Mesendoderm (in vitro differentiated cells): ENCODE measurements at regions not wholly inside any gene's neighbourhood (a gene's known extent, or its start where the extent isn't known, plus 50 kb on each side); places are given as distances from the start of the nearest gene placed in this dataset.
"Not testable (repeated sequence)": the region's sequence is repeated elsewhere in the genome, so short reads cannot be mapped to it uniquely, and the experiment has no call there.

Source experiments
- DNase-seq: peaks from one replicate; pipeline ENCODE4 v3.0.0; 2013
- H2AK5ac ChIP-seq: 2 replicates; pipeline ENCODE4 v1.6.1; 2013; ENCODE audit warnings: low read length, inconsistent platforms
- H2BK120ac ChIP-seq: 2 replicates; pipeline ENCODE4 v1.6.1; 2013; ENCODE audit warnings: low read depth, mild to moderate bottlenecking, low read length, moderate library complexity, mixed read lengths
- H2BK15ac ChIP-seq: replicated peaks from 2 replicates; pipeline ENCODE4 v1.6.1; 2013; ENCODE audit warnings: low read depth, mild to moderate bottlenecking, moderate library complexity
- H2BK5ac ChIP-seq: 2 replicates; pipeline ENCODE4 v1.6.1; 2013; ENCODE audit warnings: low read length, inconsistent platforms
- H3K18ac ChIP-seq: 2 replicates; pipeline ENCODE4 v1.6.1; 2013; ENCODE audit warnings: mild to moderate bottlenecking, low read length, mixed read lengths
- H3K23ac ChIP-seq: one replicate; pipeline ENCODE4 v1.6.1; 2013; ENCODE audit warnings: low read length
- H3K27ac ChIP-seq: 2 replicates; pipeline ENCODE4 v1.5.1; 2013; ENCODE audit warnings: low read depth, mild to moderate bottlenecking, inconsistent platforms, low read length, moderate library complexity
- H3K27me3 ChIP-seq: 2 replicates; pipeline ENCODE4 v1.6.1; 2013; ENCODE audit warnings: low read length, control low read depth, mild to moderate bottlenecking, inconsistent platforms; ENCODE audit not compliant: insufficient read depth, poor library complexity
- H3K36me3 ChIP-seq: 2 replicates; pipeline ENCODE4 v1.6.1; 2013; ENCODE audit warnings: low read length, inconsistent platforms; ENCODE audit not compliant: control insufficient read depth, insufficient read depth
- H3K4ac ChIP-seq: one replicate; pipeline ENCODE4 v1.6.1; 2013; ENCODE audit warnings: low read depth, mild to moderate bottlenecking, low read length, moderate library complexity
- H3K4me1 ChIP-seq: 2 replicates; pipeline ENCODE4 v1.6.1; 2013; ENCODE audit warnings: low read depth, low read length, inconsistent platforms; ENCODE audit not compliant: control insufficient read depth
- H3K4me2 ChIP-seq: 2 replicates; pipeline ENCODE4 v1.6.1; 2013; ENCODE audit warnings: low read length
- H3K4me3 ChIP-seq: 2 replicates; pipeline ENCODE4 v1.5.1; 2013; ENCODE audit warnings: mild to moderate bottlenecking, low read length
- H3K56ac ChIP-seq: one replicate; pipeline ENCODE4 v1.6.1; 2013; ENCODE audit warnings: low read length
- H3K79me1 ChIP-seq: 2 replicates; pipeline ENCODE4 v1.6.1; 2013; ENCODE audit warnings: low read length, inconsistent platforms
- H3K79me2 ChIP-seq: 2 replicates; pipeline ENCODE4 v1.6.1; 2013; ENCODE audit warnings: mild to moderate bottlenecking, low read length; ENCODE audit not compliant: control insufficient read depth, insufficient read depth
- H3K9ac ChIP-seq: 2 replicates; pipeline ENCODE4 v1.6.1; 2013; ENCODE audit warnings: low read length, inconsistent platforms
- H4K5ac ChIP-seq: one replicate; pipeline ENCODE4 v1.6.1; 2013; ENCODE audit warnings: low read length
- H4K8ac ChIP-seq: one replicate; pipeline ENCODE4 v1.6.1; 2013; ENCODE audit warnings: low read depth, mild to moderate bottlenecking, control low read depth, low read length, moderate library complexity
- WGBS: extraction: QIAGEN DNeasy Blood & Tissue Kit; methylation state at CpG from one replicate; pipeline ENCODE4 v1.1.7; 2013; ENCODE audit warnings: low lambda C conversion rate, missing lambda C conversion rate; ENCODE audit not compliant: insufficient coverage; ENCODE audit errors: extremely low coverage; 5-methylcytosine and 5-hydroxymethylcytosine counted together

DNA sequence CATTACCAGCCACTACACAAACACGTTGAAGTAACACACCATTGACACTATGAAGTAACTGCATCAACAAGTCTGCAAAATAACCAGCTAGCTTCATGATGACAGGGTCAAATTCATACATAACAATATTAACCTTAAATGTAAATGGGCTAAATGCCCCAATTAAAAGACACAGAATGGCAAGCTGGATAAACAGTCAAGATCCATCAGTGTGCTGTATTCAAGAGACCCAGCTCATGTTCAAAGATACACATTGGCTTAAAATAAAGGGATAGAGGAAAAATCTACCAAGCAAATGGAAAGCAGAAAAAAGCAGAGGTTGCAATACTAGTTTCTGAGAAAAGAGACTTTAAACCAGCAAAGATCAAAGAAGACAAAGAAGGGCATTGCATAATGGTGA, 543.0 kb downstream of the ANKRD50 start:
- not testable (repeated sequence) for H3K18ac ChIP-seq, H3K79me1 ChIP-seq, H3K4ac ChIP-seq, H3K27me3 ChIP-seq, H2AK5ac ChIP-seq, H2BK120ac ChIP-seq, DNase-seq, H4K8ac ChIP-seq, H3K4me2 ChIP-seq, H3K9ac ChIP-seq, H3K4me1 ChIP-seq, H4K5ac ChIP-seq, H3K23ac ChIP-seq, H3K36me3 ChIP-seq, H3K56ac ChIP-seq, H3K4me3 ChIP-seq, H3K27ac ChIP-seq, H2BK5ac ChIP-seq, H2BK15ac ChIP-seq, H3K79me2 ChIP-seq
- WGBS = no CpG with 5 or more reads among the region's 1 CpG

DNA sequence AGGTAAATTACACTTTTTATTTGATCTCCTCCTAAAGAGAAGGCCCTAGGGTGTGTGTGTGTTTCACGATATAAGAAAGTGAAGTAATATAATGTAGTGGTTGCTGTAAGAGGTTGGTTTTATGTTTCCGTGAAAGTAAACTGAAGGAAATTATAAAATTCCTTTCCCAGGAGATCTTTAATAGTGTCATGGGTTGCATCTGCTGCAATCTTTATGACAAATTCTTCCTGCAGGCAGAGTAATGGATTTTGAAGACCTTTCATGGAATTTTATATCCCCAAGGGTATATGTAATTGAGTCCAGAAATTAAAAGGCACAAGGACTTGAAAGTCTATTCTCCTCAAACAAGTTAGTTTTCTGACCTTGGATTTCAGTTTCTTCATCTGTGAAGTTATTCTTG, 538.6 kb downstream of the ANKRD50 start:
- no peak overlapping the region for H2BK5ac ChIP-seq
- H3K56ac ChIP-seq = no peak overlapping the region
- no peak for DNase-seq
- no peaks in the 10 kb centered on the region for H3K4me1 ChIP-seq
- H3K23ac ChIP-seq = no peak overlapping the region
- no peak overlapping the region for H2AK5ac ChIP-seq
- H2BK15ac ChIP-seq = no peak overlapping the region
- no peak overlapping the region for H4K5ac ChIP-seq
- H3K36me3 ChIP-seq = no peaks in the 10 kb centered on the region
- no peak overlapping the region for H3K4me3 ChIP-seq
- no peaks in the 10 kb centered on the region for H3K79me2 ChIP-seq
- no CpG with 5 or more reads among the region's 2 CpGs for WGBS
- H3K27me3 ChIP-seq = no peaks in the 10 kb centered on the region
- no peak overlapping the region for H3K4ac ChIP-seq
- no peak overlapping the region for H3K4me2 ChIP-seq
- no peaks in the 10 kb centered on the region for H3K79me1 ChIP-seq
- no peak overlapping the region for H4K8ac ChIP-seq
- no peak overlapping the region for H3K9ac ChIP-seq
- no peak overlapping the region for H3K18ac ChIP-seq
- H2BK120ac ChIP-seq = no peak overlapping the region
- H3K27ac ChIP-seq = no peak overlapping the region

DNA sequence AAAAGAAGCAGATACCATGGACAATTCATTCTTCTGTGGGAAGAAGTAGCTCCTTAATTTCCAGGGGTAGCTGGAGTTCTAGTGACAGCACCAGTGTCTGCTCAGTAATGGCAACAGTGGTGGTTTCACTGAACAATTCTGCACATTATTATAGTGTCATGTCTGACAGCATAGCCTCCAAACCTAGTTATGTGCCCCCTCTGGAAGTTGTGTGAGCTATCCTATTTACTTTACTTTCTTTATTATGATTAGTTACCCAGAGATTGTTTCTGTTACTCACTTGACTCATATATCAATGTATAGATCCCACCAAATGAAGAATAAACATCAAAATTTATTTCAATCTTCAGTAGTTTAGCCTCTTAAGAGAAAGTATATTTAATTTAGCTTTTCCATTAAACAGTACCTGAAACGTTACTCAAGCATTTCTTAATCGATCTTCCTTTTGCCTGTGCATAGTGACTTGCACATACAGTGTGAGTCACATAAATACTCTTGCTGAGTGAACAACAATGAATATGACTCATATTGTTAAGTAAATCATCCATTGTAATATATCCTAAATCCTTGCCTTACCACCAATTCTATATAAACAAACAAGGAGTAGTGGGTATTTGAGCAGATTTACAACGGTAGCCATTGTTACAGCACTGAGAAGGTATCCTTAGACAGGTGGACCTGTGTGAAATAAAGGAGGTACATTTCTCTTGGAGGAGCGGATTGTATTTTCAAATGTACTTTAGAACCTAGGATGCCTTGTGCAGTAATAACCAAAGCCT, 534.7 kb downstream of the ANKRD50 start:
- Histone ChIP-seq H3K4ac (no peak overlapping the region), H2AK5ac (no peak overlapping the region), H3K27ac (no peak overlapping the region), H3K36me3 (no peaks in the 10 kb centered on the region), H3K56ac (no peak overlapping the region), H2BK15ac (no peak overlapping the region), H4K8ac (no peak overlapping the region), H3K4me2 (no peak overlapping the region), H3K4me1 (no peaks in the 10 kb centered on the region), H3K27me3 (no peaks in the 10 kb centered on the region), H3K4me3 (no peak overlapping the region), H2BK120ac (no peak overlapping the region), H3K79me2 (no peaks in the 10 kb centered on the region), H2BK5ac (no peak overlapping the region), H3K18ac (no peak overlapping the region), H3K9ac (no peak overlapping the region), H4K5ac (no peak overlapping the region), H3K79me1 (no peaks in the 10 kb centered on the region), H3K23ac (no peak overlapping the region)
- no CpG with 5 or more reads among the region's 4 CpGs for WGBS
- no peak for DNase-seq

DNA sequence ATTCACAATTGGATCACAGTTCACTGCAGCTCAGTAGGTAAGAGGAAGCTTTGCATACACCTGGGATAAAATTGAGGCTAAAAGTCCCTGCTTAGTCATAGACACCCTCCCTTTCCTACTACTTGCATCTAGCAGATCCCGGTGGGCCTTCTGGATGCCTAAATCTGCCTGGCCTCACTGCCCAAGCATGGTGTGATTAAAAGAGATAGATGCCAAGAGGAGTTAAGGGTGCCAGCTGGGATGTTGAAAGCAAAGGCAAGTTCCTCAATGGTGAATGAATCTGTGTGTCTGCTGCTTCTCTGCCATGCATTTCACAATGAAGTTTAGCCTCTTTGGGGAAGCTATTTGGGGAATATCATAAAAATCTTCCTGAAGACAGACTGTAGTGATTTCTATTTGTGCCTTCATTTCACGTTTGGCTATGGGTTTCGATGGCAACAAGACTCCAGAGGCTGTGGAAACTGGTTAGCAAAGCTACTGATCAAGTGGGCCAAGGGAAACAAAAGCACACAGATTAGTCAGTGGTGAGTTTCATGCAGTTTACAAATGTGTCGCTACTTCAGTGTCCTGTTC, 534.0 kb downstream of the ANKRD50 start:
- H3K23ac ChIP-seq = no peak overlapping the region
- no peak overlapping the region for H4K5ac ChIP-seq
- H3K79me2 ChIP-seq = no peaks in the 10 kb centered on the region
- H3K18ac ChIP-seq = no peak overlapping the region
- no CpG with 5 or more reads among the region's 4 CpGs for WGBS
- H3K36me3 ChIP-seq = no peaks in the 10 kb centered on the region
- H3K4me3 ChIP-seq = no peak overlapping the region
- no peak overlapping the region for H2BK5ac ChIP-seq
- no peaks in the 10 kb centered on the region for H3K4me1 ChIP-seq
- H3K79me1 ChIP-seq = no peaks in the 10 kb centered on the region
- no peaks in the 10 kb centered on the region for H3K27me3 ChIP-seq
- H4K8ac ChIP-seq = no peak overlapping the region
- H2BK120ac ChIP-seq = no peak overlapping the region
- H2AK5ac ChIP-seq = no peak overlapping the region
- no peak overlapping the region for H3K4ac ChIP-seq
- no peak overlapping the region for H3K27ac ChIP-seq
- no peak overlapping the region for H3K56ac ChIP-seq
- no peak overlapping the region for H3K9ac ChIP-seq
- H2BK15ac ChIP-seq = no peak overlapping the region
- no peak for DNase-seq
- H3K4me2 ChIP-seq = no peak overlapping the region

DNA sequence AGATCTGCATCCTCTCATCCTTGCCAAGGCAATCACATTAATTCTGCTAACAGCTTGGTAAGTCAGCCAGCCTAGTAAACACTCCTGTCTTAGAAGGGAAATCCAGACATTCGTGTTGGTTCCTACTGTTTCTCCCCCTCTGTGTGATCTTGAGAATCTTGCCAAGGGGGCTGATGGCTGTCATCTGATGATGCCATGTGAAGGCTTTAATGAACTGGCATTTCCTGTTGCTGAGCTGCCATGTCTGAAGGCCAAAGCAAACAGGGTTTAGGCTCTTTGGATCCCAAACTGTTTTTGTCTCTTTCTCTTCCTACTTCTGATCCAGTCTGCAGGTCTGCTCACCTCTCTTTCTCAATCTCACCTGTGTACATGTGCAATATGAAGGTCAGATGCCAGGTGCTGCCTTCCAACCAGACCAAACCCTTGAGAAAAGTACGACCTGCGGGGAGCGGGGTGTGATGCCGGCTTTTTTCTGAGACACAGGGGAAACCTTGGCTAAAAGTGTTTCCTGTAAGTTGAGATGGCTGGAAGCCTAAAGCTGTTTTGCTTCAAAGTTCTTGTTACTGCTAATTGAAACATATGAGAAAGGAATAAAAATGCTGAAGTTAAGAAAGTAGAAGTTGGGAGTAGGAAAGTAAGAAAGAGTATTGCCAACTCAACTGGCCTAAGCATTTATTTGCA, 532.9 kb downstream of the ANKRD50 start:
- H3K18ac ChIP-seq = no peak overlapping the region
- no peak overlapping the region for H3K23ac ChIP-seq
- no peak overlapping the region for H3K4me2 ChIP-seq
- no peak overlapping the region for H2BK120ac ChIP-seq
- H4K8ac ChIP-seq = no peak overlapping the region
- H3K27ac ChIP-seq = no peak overlapping the region
- H4K5ac ChIP-seq = no peak overlapping the region
- no peak overlapping the region for H2BK15ac ChIP-seq
- H3K79me1 ChIP-seq = no peaks in the 10 kb centered on the region
- H3K27me3 ChIP-seq = no peaks in the 10 kb centered on the region
- no CpG with 5 or more reads among the region's 5 CpGs for WGBS
- H3K4me1 ChIP-seq = no peaks in the 10 kb centered on the region
- no peaks in the 10 kb centered on the region for H3K36me3 ChIP-seq
- H2AK5ac ChIP-seq = no peak overlapping the region
- H3K9ac ChIP-seq = no peak overlapping the region
- no peak overlapping the region for H3K4ac ChIP-seq
- DNase-seq = no peak
- no peaks in the 10 kb centered on the region for H3K79me2 ChIP-seq
- no peak overlapping the region for H2BK5ac ChIP-seq
- no peak overlapping the region for H3K4me3 ChIP-seq
- H3K56ac ChIP-seq = no peak overlapping the region
